H1 (cell line): ENCODE measurements at regions not wholly inside any gene's neighbourhood (a gene's known extent, or its start where the extent isn't known, plus 50 kb on each side); places are given as distances from the start of the nearest gene placed in this dataset.

Experiments
- CTCF ChIA-PET: fragments of 300-600 bp; sonication (Branson Sonifier 250); formaldehyde crosslinking; loops from one replicate; lab custom pipeline; 2021; ENCODE audit not compliant: partially characterized antibody; lab: Charles Lee
- POLR2A ChIA-PET: fragments of 300-600 bp; sonication (Branson Sonifier 250); formaldehyde crosslinking; loops from one replicate; lab custom pipeline; 2021; ENCODE audit warnings: inconsistent platforms; ENCODE audit not compliant: partially characterized antibody; lab: Charles Lee
- DNase-seq, 2 experiments: peaks; one replicate each; pipeline versions ENCODE4 v3.0.0 to v3.0.0-alpha.2; 2010 to 2022; ENCODE audit warnings: low spot score in 2 of 2, low read depth in 1 of 2, mixed read lengths in 1 of 2
- FAIRE-seq: peaks from 2 replicates; lab custom pipeline; 2011; peaks lifted over from hg19 to GRCh38; lab: Jason Lieb, UNC
- H2AFZ ChIP-seq: 2 replicates; pipeline ENCODE4 v1.8.1; 2012; ENCODE audit warnings: low read length, inconsistent platforms
- H2AK5ac ChIP-seq: 2 replicates; pipeline ENCODE4 v1.6.1; 2013; ENCODE audit warnings: low read depth, low read length
- H2BK120ac ChIP-seq: replicated peaks from 2 replicates; pipeline ENCODE3; 2013; ENCODE audit warnings: low read depth, low read length, inconsistent platforms
- H2BK12ac ChIP-seq: 2 replicates; pipeline ENCODE4 v1.6.1; 2013; ENCODE audit warnings: low read depth, low read length
- H2BK15ac ChIP-seq: 2 replicates; pipeline ENCODE4 v1.6.1; 2013; ENCODE audit warnings: low read length
- H2BK20ac ChIP-seq: 2 replicates; pipeline ENCODE4 v1.6.1; 2013; ENCODE audit warnings: low read length
- H2BK5ac ChIP-seq: 2 replicates; pipeline ENCODE4 v1.6.1; 2013; ENCODE audit warnings: low read depth, low read length
- H3K14ac ChIP-seq: 2 replicates; pipeline ENCODE4 v1.6.1; 2013; ENCODE audit warnings: inconsistent platforms; ENCODE audit not compliant: insufficient read length
- H3K18ac ChIP-seq: 2 replicates; pipeline ENCODE4 v1.6.1; 2013; ENCODE audit warnings: low read length; ENCODE audit errors: extremely low read depth
- H3K23ac ChIP-seq: 2 replicates; pipeline ENCODE4 v1.6.1; 2013; ENCODE audit warnings: inconsistent platforms; ENCODE audit not compliant: insufficient read length
- H3K23me2 ChIP-seq: 2 replicates; pipeline ENCODE4 v1.6.1; 2013; ENCODE audit warnings: low read depth, low read length
- H3K27ac ChIP-seq: 2 replicates; pipeline ENCODE4 v1.6.1; 2011; ENCODE audit warnings: low read depth, low read length, inconsistent platforms
- H3K27me3 ChIP-seq, 4 experiments: replicated peaks in 1 of 4; 1 replicate in 1 of 4; 2 replicates in 3 of 4; pipeline versions ENCODE4 v1.6.1 to v1.8.1; 2011 to 2013; ENCODE audit warnings: low read length in 3 of 4, mild to moderate bottlenecking in 3 of 4, inconsistent platforms in 2 of 4, mixed read lengths in 2 of 4, moderate library complexity in 1 of 4; ENCODE audit not compliant: control insufficient read depth in 3 of 4, insufficient read depth in 3 of 4; ENCODE audit errors: extremely low read depth in 1 of 4
- H3K36me3 ChIP-seq, 4 experiments: 2 replicates each; pipeline versions ENCODE4 v1.6.1 to v1.8.1; 2011 to 2013; ENCODE audit warnings: mild to moderate bottlenecking in 4 of 4, low read length in 3 of 4, moderate library complexity in 2 of 4, control low read depth in 1 of 4, inconsistent platforms in 1 of 4; ENCODE audit not compliant: insufficient read depth in 4 of 4, control insufficient read depth in 2 of 4
- H3K4ac ChIP-seq: replicated peaks from 2 replicates; pipeline ENCODE3; 2013; ENCODE audit warnings: low read length, low read depth, mixed read lengths, inconsistent platforms; ENCODE audit not compliant: insufficient read length
- H3K4me1 ChIP-seq, 4 experiments: replicated peaks in 1 of 4; 1 replicate in 1 of 4; 2 replicates in 3 of 4; pipeline versions ENCODE4 v1.6.1 to v1.8.1; 2011 to 2013; ENCODE audit warnings: low read length in 3 of 4, inconsistent platforms in 2 of 4, mixed read lengths in 1 of 4; ENCODE audit not compliant: insufficient read depth in 4 of 4, control insufficient read depth in 3 of 4
- H3K4me2 ChIP-seq, 2 experiments: 2 replicates each; pipeline versions ENCODE4 v1.6.1 to v1.8.1; 2011 to 2013; ENCODE audit warnings: low read depth in 2 of 2, low read length in 2 of 2, control low read depth in 1 of 2, inconsistent platforms in 1 of 2, mild to moderate bottlenecking in 1 of 2; ENCODE audit not compliant: insufficient read depth in 1 of 2
- H3K4me3 ChIP-seq, 4 experiments: fragments of 200-600, 300-600 bp in 1 of 4; sonication (generic), shearing (Covaris generic), sonication (Bioruptor Twin) in 1 of 4; 2 replicates each; pipeline versions ENCODE4 v1.5.1 to v1.8.1; 2011 to 2016; ENCODE audit warnings: low read length in 4 of 4, low read depth in 3 of 4, control low read depth in 2 of 4, inconsistent platforms in 2 of 4, mild to moderate bottlenecking in 2 of 4, mixed read lengths in 1 of 4, moderate library complexity in 1 of 4; ENCODE audit not compliant: insufficient read depth in 2 of 4; ENCODE audit errors: extremely low read depth in 1 of 4
- H3K56ac ChIP-seq: replicated peaks from 2 replicates; pipeline ENCODE3; 2013; ENCODE audit warnings: low read depth, mild to moderate bottlenecking, mixed read lengths, low read length, inconsistent platforms; ENCODE audit not compliant: insufficient read length
- H3K79me1 ChIP-seq: 2 replicates; pipeline ENCODE4 v1.6.1; 2013; ENCODE audit warnings: low read depth, low read length, control low read depth
- H3K79me2 ChIP-seq, 2 experiments: 2 replicates each; pipeline versions ENCODE4 v1.6.1 to v1.8.1; 2012 to 2013; ENCODE audit warnings: low read length in 2 of 2, mild to moderate bottlenecking in 2 of 2, inconsistent platforms in 1 of 2; ENCODE audit not compliant: insufficient read depth in 2 of 2, control insufficient read depth in 1 of 2
- H3K9ac ChIP-seq, 4 experiments: replicated peaks in 1 of 4; 1 replicate in 1 of 4; 2 replicates in 3 of 4; pipeline versions ENCODE4 v1.6.1 to v1.8.1; 2011 to 2013; ENCODE audit warnings: low read depth in 3 of 4, low read length in 3 of 4, control low read depth in 2 of 4, mild to moderate bottlenecking in 2 of 4, moderate library complexity in 2 of 4, inconsistent platforms in 1 of 4; ENCODE audit errors: extremely low read depth in 1 of 4
- H3K9me3 ChIP-seq, 2 experiments: 2 replicates each; pipeline versions ENCODE4 v1.6.1 to v1.8.1; 2012 to 2013; ENCODE audit warnings: mild to moderate bottlenecking in 2 of 2, moderate library complexity in 2 of 2, control low read depth in 1 of 2, inconsistent platforms in 1 of 2, low read depth in 1 of 2, low read length in 1 of 2, mixed read lengths in 1 of 2; ENCODE audit not compliant: insufficient read depth in 2 of 2
- H4K20me1 ChIP-seq, 2 experiments: replicated peaks in 1 of 2; 2 replicates each; pipeline versions ENCODE3 to v1.8.1; 2011 to 2013; ENCODE audit warnings: inconsistent platforms in 2 of 2, low read length in 2 of 2, mild to moderate bottlenecking in 1 of 2; ENCODE audit not compliant: insufficient read depth in 2 of 2, control insufficient read depth in 1 of 2
- H4K5ac ChIP-seq: 2 replicates; pipeline ENCODE4 v1.6.1; 2013; ENCODE audit warnings: low read length, low read depth, mixed read lengths, inconsistent platforms; ENCODE audit not compliant: insufficient read length
- H4K8ac ChIP-seq: 2 replicates; pipeline ENCODE4 v1.8.0; 2013; ENCODE audit warnings: mild to moderate bottlenecking, moderate library complexity, low read length, inconsistent platforms; ENCODE audit not compliant: insufficient read depth; ENCODE audit errors: extremely low read depth
- H4K91ac ChIP-seq: replicated peaks from 2 replicates; pipeline ENCODE3; 2013; ENCODE audit warnings: low read length, mixed read lengths, inconsistent platforms; ENCODE audit not compliant: insufficient read length
- KDM1A ChIP-seq: fragments of 200-600, 300-600 bp; sonication (generic); IDR thresholded peaks from 2 replicates; pipeline ENCODE4 v1.7.1; 2016; ENCODE audit warnings: mild to moderate bottlenecking, low read length, borderline replicate concordance
- KDM5A ChIP-seq: fragments of 200-600 bp; IDR thresholded peaks from 2 replicates; pipeline ENCODE4 v1.7.1; 2012; ENCODE audit warnings: mild to moderate bottlenecking, low read length, inconsistent platforms, mixed read lengths
- MAFK ChIP-seq: IDR thresholded peaks from 2 replicates; pipeline ENCODE4 v1.6.1; 2012; ENCODE audit warnings: low read depth, mild to moderate bottlenecking, improper control_type of control experiment, low read length
- NANOG ChIP-seq: IDR thresholded peaks from 2 replicates; pipeline ENCODE4 v1.6.1; 2011; ENCODE audit warnings: low read length, low read depth, mild to moderate bottlenecking, inconsistent platforms; ENCODE audit not compliant: insufficient read depth, poor library complexity, severe bottlenecking
- SP2 ChIP-seq: IDR thresholded peaks from 2 replicates; pipeline ENCODE4 v1.6.1; 2012; ENCODE audit warnings: mild to moderate bottlenecking, low read length, inconsistent platforms
- SUZ12 ChIP-seq: fragments of 200-600 bp; sonication (generic); IDR thresholded peaks from 2 replicates; pipeline ENCODE4 v1.6.1; 2012; ENCODE audit warnings: mild to moderate bottlenecking, inconsistent platforms, low read length, moderate library complexity, mixed read lengths
- WGBS, 2 experiments: shearing (Covaris generic) in 1 of 2; methylation state at CpG; one replicate each; pipeline versions ENCODE4 v1.1.6 to v1.1.7; 2013 to 2015; ENCODE audit warnings: low lambda C conversion rate in 2 of 2, mixed read lengths in 2 of 2, inconsistent platforms in 1 of 2, low coverage in 1 of 2, missing lambda C conversion rate in 1 of 2; ENCODE audit not compliant: insufficient replicate concordance in 2 of 2, insufficient coverage in 1 of 2, insufficient read length in 1 of 2; ENCODE audit errors: extremely low coverage in 1 of 2, missing lambda C conversion rate in 1 of 2; 5-methylcytosine and 5-hydroxymethylcytosine counted together

DNA sequence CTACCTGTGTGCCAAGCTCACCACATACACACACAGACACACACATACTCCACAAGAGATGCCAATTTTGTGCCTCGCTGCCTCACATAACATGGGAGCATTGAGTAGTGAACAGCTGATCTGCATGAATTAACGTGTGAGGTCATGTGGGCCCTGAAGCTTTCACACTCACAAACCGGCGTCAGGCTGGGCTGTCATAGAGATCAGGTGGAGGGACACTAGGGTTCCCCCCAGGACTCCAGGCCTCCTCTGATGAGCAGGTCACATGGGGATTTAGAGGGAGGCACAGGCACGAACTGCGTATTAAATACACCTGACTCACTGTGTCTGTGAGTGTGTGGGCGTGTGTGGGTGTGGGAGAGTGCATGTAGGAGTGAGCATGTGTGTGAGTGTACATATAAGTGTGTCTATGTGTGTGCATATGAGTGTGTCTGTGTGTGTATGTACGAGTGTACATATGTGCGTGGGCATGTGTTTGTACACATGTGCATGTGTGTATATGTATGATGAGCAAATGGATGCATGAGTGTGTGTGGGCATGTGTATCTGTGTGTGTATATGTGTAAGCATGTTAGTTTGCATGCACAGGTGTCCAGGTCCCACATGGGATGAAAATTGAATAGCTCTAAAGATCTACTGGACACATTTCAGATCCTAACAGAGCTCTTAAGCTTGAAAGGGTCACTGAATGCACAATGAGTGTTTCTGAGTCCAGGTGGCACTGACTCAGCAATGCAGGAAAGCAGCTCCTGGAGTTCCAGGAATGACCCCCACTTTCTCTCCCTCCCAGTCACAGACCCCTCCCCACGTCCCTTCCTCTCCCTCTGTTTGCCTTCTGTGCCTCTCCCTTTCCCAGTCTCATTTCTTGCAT lies 336.6 kb downstream of the PREX1 start:
- Histone ChIP-seq H2BK5ac (no peak overlapping the region), H3K4me2 (no peak overlapping the region), H3K79me1 (no peaks in the 10 kb centered on the region), H3K56ac (no peak overlapping the region), H4K8ac (no peak overlapping the region), H3K9ac (no peak overlapping the region), H3K4me3 (no peak overlapping the region), H2BK12ac (no peak overlapping the region), H2BK15ac (no peak overlapping the region), H3K18ac (no peak overlapping the region), H4K20me1 (no peaks in the 10 kb centered on the region), H2AK5ac (no peak overlapping the region; the same call in 1 of the 2 replicates), H3K14ac (no peak overlapping the region), H3K27me3 (no peaks in the 10 kb centered on the region), H2BK20ac (no peak overlapping the region), H3K4me1 (no peaks in the 10 kb centered on the region), H3K4ac (no peak overlapping the region), H3K79me2 (no peaks in the 10 kb centered on the region), H3K23ac (no peak overlapping the region), H2AFZ (no peak overlapping the region), H4K5ac (no peak overlapping the region), H3K23me2 (0 out of 2 replicates have a peak, but pooled peaks cover 2% of the 10 kb centered on the region), H2BK120ac (no peak overlapping the region), H3K9me3 (no peaks in the 10 kb centered on the region), H4K91ac (no peak overlapping the region), H3K36me3 (no peaks in the 10 kb centered on the region), H3K27ac (no peak overlapping the region)
- no peak for FAIRE-seq
- peak in 1 of 2 experiments; percentile 19 for DNase-seq
- POLR2A ChIA-PET = no interaction called here
- CTCF ChIA-PET = interaction anchor here (1.1 to 2.1 kb wide), 2 partner anchors 9 to 129 kb away, joined by 3 to 7 read pairs; no protein-coding TSS in a partner anchor
- 93% methylated on average over 10 of the region's 10 CpGs; no CpG with 5 or more reads in 1 of the 2 experiments for WGBS, 2 experiments
- TF ChIP-seq SP2 (no peak), KDM5A (no peak), NANOG (no peak), MAFK (no peak), KDM1A (no peak), SUZ12 (no peak)
